GM12864 (cell line): ENCODE measurements at regions not wholly inside any gene's neighbourhood (a gene's known extent, or its start where the extent isn't known, plus 50 kb on each side); places are given as distances from the start of the nearest gene placed in this dataset.

Experiments
- DNase-seq: peaks from one replicate; pipeline ENCODE4 v3.0.0-alpha.2; 2011; ENCODE audit warnings: low read depth
- H3K4me3 ChIP-seq: 2 replicates; pipeline ENCODE4 v1.5.1; 2011; ENCODE audit warnings: mild to moderate bottlenecking, low read depth, low read length, control low read depth
- TF ChIP-seq, protein P1 (sequence below): IDR thresholded peaks from 2 replicates; pipeline ENCODE4 v1.5.1; 2011; ENCODE audit warnings: low read depth, mild to moderate bottlenecking, moderate library complexity, low read length, control low read depth, inconsistent platforms; ENCODE audit errors: missing control alignments

DNA sequence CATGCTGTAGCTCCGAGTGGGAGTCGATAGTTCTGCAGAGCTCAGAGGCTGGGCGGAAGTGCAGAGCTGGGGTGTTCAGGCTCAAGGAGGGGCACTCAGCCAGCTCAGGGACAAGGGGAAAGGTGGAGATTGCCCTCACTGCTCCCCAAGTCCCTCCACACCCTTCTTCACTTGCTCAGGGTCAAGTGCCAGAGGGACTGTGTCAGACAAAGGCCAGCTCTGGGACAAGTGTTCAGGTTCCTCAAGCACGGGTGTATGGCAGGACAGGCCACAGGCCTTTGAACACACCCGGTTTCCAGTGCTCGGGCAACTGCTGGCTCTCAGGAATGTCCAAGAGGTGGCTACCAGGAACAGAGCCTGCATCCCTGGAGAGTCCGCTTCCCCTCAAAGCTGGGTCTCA, 293.0 kb upstream of the PODXL start:
- TF ChIP-seq, protein P1, sequence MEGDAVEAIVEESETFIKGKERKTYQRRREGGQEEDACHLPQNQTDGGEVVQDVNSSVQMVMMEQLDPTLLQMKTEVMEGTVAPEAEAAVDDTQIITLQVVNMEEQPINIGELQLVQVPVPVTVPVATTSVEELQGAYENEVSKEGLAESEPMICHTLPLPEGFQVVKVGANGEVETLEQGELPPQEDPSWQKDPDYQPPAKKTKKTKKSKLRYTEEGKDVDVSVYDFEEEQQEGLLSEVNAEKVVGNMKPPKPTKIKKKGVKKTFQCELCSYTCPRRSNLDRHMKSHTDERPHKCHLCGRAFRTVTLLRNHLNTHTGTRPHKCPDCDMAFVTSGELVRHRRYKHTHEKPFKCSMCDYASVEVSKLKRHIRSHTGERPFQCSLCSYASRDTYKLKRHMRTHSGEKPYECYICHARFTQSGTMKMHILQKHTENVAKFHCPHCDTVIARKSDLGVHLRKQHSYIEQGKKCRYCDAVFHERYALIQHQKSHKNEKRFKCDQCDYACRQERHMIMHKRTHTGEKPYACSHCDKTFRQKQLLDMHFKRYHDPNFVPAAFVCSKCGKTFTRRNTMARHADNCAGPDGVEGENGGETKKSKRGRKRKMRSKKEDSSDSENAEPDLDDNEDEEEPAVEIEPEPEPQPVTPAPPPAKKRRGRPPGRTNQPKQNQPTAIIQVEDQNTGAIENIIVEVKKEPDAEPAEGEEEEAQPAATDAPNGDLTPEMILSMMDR: no peak
- DNase-seq: no peak

GRCh38 chr7:131848033-131848432, 291.6 kb upstream of the PODXL start:
- H3K4me3 ChIP-seq: no peak overlapping the region
- TF ChIP-seq, protein P1: no peak
- no peak for DNase-seq

More for the DNA sequence above, 293.0 kb upstream of the PODXL start:
- H3K4me3 ChIP-seq: no peak overlapping the region

- no peak overlapping the region for H3K4me3 ChIP-seq
- TF ChIP-seq, protein P1: no peak
- DNase-seq: no peak
These were observed 289.3 kb upstream of the PODXL start for GRCh38 chr7:131845573-131846314.

DNA sequence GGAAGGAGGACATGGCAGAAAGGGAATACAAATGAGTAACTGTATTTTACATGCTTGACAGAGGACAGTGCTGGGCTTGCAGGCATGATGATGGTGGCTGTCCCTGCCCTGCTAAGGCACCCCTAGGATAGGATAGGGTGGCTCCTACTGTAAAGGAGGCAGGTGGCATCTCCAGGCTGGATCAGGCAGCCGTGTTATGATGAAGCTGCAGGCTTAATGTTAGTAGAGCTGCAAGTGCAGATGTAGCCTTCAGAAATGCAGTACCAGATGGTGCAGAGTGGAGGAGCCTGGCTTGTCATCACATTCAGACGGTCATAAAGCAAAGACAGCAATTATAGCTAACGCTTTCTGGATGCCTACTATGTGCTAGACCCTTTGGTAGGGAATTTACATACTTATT, 287.9 kb upstream of the PODXL start:
- no peak overlapping the region for H3K4me3 ChIP-seq
- no peak for DNase-seq
- TF ChIP-seq, protein P1: no peak

- TF ChIP-seq, protein P1: no peak
- no peak for DNase-seq
- no peak overlapping the region for H3K4me3 ChIP-seq
These were observed 287.5 kb upstream of the PODXL start for GRCh38 chr7:131843898-131844331.

GRCh38 chr7:131839967-131840690, 283.7 kb upstream of the PODXL start:
- TF ChIP-seq, protein P1: no peak
- no peak for DNase-seq
- H3K4me3 ChIP-seq: no peak overlapping the region
